ENCODE measurements at regions not wholly inside any gene's neighbourhood (a gene's known extent, or its start where the extent isn't known, plus 50 kb on each side); places are given as distances from the start of the nearest gene placed in this dataset.

GRCh38 chr3:31420311-31420710 is 112.4 kb upstream of the STT3B start:
- H3K4me3 ChIP-seq = no peak overlapping the region
- no peak overlapping the region for H3K27ac ChIP-seq

- Histone ChIP-seq H3K4me3 (no peak overlapping the region), H3K27ac (no peak overlapping the region)
Observed at GRCh38 chr3:31421314-31422048, 111.2 kb upstream of the STT3B start.

DNA sequence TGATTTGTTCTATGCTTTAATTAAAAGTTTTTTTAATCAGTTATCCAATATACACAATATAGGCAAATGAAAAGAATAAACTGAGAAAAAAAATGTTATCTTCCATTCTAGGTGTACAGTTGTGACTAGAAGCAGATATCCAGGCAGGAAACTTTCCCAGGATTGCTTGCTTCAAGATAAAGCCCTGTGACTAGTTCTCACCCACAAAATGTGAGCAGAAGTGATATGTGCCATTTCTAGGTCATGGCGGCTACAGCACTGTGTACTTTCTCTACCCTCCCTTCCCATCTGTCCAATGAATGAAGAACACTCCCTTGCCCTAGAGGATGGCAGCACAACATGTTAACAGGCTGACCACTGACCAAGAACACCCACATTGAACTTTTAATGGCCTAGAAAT is 110.5 kb upstream of the STT3B start:
- H3K27ac ChIP-seq = no peak overlapping the region
- no peak overlapping the region for H3K4me3 ChIP-seq

DNA sequence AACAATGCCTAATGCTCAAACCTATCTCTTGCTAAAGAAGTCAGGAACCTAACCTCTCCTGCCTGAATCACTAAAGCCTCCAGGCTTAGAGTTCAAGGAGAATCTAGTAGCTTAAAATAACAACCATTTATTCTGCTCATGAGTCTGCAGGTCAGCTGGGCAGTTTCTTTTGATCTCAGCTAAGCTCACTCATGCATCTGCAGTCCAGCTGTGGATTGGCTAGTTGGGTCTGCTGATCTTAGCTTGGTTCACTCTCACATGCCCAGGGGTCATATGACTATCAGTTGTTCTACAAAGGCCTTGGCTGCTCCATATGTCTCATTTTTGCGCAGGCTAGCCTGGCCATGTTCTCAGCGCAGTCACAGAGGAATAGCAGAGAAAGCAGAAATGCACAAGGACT is 109.2 kb upstream of the STT3B start:
- Histone ChIP-seq H3K4me3 (no peak overlapping the region), H3K27ac (peak overlapping the region in 1 of 21 experiments; percentile 30)

DNA sequence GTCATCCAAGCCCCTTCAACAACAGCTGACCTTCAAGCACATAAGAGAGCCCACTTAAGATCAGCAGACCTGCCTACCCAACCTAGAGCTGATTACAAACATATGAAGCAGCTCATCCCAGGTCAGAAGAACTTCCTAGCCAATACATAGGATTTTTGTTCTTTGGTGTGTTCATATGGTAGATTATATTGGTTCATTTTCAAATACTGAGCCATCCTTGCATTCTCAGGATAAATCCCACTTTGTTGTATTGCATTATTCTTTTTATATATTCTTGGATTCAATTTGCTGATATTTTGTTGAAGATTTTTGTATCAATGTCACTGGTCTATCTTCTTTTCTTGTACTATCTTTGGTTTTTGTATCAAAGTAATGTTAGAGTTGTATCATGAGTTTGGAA is 107.3 kb upstream of the STT3B start:
- no peak overlapping the region for H3K4me3 ChIP-seq

GRCh38 chr3:31427623-31428022 is 105.1 kb upstream of the STT3B start:
- no peak overlapping the region for H3K4me3 ChIP-seq

More for the DNA sequence above, 107.3 kb upstream of the STT3B start:
- no peak overlapping the region for H3K27ac ChIP-seq

DNA sequence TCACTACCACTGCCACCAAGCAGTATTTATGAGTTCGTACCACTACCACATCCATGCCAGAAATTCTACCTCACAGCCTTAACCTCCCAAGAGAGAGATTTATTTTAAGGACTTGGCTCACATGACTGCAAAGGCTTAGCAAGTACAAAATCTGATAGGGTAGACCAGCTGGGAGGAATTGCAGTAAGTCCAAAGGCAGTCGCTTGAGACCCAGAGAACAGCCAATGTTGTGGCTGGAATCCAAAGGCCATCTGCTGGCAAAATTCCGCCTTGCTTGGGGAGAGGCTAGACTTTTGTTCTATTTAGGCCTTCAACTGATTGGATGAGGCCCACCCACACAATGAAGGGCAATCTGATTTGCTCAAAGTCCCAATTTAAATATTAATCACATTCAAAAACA is 101.4 kb upstream of the STT3B start:
- Histone ChIP-seq H3K4me3 (no peak overlapping the region), H3K27ac (no peak overlapping the region)

More at GRCh38 chr3:31427623-31428022, 105.1 kb upstream of the STT3B start:
- no peak overlapping the region for H3K27ac ChIP-seq

DNA sequence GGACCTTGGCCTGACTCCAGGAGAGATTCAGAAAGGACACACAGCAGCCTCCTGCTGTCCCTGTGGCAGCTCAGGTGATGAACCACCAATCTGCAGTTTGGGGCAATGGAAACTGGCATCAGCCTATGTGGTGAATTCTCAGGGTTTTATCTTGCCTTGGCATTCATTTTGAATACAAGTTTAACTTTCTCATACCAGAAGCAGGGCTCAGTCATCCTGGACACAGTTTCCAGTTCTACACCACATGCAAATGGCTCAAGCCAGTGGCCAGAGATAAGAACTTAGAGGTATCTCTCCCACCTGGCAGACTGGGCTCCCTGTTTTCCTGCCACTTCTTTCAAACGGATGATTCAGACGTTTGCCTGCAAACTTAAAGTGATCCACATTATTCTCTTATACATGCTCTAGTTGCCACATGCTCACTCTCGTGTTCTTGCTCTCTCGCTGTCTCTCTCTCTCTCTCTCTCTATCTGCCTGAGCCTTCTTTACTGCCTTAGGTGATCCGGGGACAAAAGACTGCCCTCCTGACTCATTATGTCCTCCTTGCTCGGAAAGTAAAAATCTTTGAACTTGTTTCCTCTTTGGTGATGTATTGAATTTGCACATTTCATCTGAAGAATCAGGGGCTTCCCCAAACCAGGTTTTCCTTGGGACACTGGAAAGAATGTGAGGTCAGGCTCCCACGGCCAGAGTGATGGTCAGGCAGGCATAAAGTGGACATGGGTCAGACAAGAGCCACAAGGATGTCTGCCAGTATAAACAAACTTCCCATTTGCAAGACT is 99.6 kb upstream of the STT3B start:
- Histone ChIP-seq H3K27ac (no peak overlapping the region), H3K4me3 (no peak overlapping the region)

- Histone ChIP-seq H3K4me3 (no peak overlapping the region), H3K27ac (no peak overlapping the region)
Observed at GRCh38 chr3:31433679-31433992, 99.1 kb upstream of the STT3B start.

DNA sequence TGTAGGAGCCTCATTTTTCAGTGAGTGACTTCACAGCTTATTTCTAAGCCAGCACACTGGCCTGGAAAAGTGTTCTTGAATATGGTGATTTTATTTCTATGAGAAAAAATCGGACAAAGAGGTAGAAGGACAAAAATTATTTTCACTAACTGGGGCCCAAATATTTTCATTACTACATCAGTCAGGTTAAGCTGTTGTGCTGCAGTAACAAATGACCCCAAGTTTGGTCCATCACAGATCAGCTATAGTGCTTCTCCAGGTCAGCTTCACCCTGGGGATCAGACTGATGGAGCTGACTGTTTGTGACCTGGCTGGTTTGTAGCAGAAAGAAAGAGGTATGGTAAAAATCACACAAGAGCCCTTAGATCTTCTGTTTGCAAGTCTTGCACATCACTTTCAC is 97.9 kb upstream of the STT3B start:
- H3K4me3 ChIP-seq = no peak overlapping the region
- no peak overlapping the region for H3K27ac ChIP-seq

GRCh38 chr3:31436830-31437229 is 95.9 kb upstream of the STT3B start:
- H3K27ac ChIP-seq = no peak overlapping the region
- H3K4me3 ChIP-seq = no peak overlapping the region

DNA sequence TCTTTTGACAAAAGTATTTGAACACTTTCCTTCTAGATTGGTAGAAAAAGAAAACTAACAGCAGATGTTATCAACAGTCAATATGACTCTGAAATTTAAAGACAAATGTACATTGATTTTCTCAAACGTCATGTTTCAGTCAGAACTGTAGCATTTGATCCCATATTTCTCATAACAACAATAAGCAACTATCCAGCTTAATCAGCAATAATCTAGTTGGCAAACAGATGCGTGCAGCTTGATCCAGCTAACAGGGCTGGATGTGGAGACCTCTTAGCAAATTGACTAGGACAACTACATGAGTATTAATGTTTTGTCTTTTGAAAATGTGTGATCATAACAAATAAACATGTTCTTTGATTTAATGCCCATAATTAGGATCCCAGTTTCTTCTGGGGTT is 94.0 kb upstream of the STT3B start:
- H3K27ac ChIP-seq = no peak overlapping the region
- no peak overlapping the region for H3K4me3 ChIP-seq

DNA sequence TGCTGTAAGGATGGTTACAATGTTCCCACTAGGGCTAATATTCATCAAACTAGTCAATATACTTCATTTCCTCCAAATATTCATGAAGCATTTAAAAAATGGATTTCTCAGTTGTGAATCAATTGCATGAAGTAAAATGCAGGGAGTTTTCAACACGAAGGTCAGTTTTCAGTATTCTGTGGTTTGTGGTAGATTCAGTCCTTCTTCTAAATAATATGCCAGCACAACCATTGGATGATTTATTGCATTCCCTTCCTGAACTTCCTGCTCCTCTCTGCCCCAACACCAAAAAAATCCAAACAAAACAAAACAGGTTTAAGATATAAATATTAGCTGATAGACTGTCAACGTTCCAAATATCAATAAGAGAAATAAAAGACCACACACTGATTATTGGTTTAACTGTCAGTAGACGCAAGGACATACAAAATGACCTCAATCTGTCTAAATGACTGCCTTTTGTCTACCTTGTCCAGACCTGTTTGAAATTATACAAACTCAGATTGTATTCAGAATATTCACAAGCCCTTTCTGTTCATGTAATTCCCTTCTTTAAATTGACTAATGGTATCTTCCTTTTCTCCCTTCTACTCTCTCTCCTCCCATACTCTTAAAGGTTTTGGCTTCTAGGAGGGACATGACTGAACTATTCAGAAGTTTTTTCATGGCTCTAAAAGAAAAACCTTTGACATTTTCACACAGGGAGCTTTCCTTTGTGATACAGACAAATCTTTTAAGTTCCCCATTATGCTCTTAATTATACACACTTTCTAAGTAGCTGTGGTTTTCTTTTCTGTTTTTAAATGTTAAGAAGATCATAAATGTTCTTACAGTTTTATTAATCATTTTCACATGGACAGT is 92.6 kb upstream of the STT3B start:
- no peak overlapping the region for H3K4me3 ChIP-seq
- H3K27ac ChIP-seq = no peak overlapping the region

DNA sequence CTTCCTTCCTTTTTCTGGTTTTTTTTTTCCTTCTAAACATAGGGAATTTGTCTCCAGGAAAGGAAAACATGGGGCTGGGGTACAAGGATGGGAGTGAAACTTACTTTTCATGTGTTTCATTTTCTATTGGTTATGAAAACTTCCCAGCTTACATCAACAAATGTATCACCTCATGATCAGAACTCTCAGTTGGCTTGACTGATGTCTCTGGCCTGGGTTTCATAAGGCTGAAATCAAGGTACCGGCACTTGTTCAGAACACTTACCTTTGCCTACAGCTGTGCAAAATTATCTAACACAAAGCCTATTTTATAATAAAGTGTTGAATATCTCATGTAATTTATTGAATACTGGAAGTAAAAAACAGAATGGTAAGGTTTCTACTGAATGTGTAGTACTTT is 91.8 kb upstream of the STT3B start:
- Histone ChIP-seq H3K27ac (no peak overlapping the region), H3K4me3 (no peak overlapping the region)

GRCh38 chr3:31442755-31443154 is 90.0 kb upstream of the STT3B start:
- H3K4me3 ChIP-seq = no peak overlapping the region
- H3K27ac ChIP-seq = no peak overlapping the region

DNA sequence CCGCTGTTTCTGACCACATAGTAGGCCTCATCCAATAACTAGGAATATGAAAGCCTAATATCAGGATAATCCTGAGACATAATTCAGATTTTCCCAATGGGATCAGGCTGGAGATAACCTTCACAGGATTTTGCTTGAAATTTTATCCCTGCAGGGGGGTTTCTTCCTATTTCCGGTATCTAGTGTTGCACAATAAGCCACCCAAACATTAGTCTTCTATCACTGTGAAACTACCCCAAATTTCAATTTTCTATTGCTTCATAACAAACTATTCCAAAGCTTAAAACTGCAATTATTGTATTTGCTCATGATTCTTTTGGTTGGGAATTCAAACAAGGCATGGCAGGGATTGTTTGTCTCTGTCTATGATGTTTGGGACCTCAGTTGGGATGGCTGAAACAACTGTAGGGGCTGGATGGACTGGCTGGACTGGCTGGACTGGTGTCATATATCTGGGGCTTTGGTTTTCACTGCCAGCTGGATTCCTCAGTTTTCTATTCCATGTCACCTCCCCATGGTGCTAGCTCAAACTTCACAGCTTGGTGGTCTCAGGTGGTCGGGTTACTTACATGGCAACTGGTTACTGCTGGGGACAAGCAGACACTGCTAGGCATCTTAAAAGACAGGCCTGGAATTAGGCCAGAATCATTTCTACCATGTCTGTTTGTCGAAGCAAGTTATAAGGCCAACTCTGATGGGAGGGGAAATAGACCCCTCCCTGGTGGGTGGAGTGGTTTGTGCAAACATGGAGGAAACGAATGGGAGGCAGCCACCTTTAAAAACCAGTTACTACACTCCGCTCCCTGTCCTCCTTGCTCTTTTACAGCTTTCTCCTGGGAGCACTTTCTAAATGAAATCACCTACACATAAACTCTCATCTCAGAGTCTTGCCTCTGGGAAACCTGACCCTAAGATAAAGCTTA is 88.2 kb upstream of the STT3B start:
- Histone ChIP-seq H3K27ac (no peak overlapping the region), H3K4me3 (no peak overlapping the region)

DNA sequence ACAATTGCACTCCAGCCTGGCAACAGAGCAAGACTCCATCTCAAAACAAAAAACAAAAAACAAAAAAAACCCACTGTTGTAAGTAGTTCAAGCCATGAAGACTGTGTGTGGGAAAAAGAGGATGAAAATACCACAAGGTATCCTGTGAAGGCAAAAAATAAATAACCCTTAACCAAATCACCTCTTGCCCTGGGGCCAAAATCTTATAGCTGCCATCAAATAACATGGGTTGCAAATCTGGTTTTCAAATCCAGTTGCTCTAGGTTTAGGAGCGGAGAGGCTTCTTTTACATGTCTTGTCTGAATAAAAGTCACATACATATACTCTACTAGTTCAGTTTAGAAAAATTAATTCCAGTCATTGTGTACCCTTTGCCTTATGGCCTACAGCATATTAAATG is 87.0 kb upstream of the STT3B start:
- no peak overlapping the region for H3K27ac ChIP-seq
- H3K4me3 ChIP-seq = no peak overlapping the region

GRCh38 chr3:31448035-31448881 is 84.5 kb upstream of the STT3B start:
- H3K27ac ChIP-seq = no peak overlapping the region
- H3K4me3 ChIP-seq = no peak overlapping the region

DNA sequence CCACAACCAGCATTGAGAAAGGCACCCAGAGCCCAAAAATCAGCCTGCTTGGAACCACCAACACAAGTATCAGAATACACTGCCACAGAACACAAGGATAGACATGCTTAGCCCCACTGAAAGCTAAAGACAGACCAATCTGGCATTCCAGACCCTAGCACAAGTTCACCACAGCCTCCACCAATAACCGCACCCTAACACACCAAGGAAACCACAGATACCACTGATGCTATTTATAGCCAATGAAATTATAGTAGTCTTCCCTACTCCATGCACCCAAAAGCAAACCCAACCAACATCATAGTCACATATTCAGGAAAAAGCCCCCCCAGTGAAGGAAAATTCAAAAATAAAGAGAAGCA is 83.9 kb upstream of the STT3B start:
- H3K4me3 ChIP-seq = no peak overlapping the region
- H3K27ac ChIP-seq = no peak overlapping the region
